ENCODE measurements at regions not wholly inside any gene's neighbourhood (a gene's known extent, or its start where the extent isn't known, plus 50 kb on each side); places are given as distances from the start of the nearest gene placed in this dataset.

- ChIA-PET CTCF (no interaction called here), POLR2A (ENCODE audit: unreplicated experiment) (no interaction called here)
- H3K9me3 ChIP-seq (ENCODE audit: insufficient read depth, low read depth) = no peaks in the 10 kb centered on the region
- H3K4me1 ChIP-seq (replicated peaks; ENCODE audit: insufficient read depth) = no peaks in the 10 kb centered on the region
- intact Hi-C loops (cut with micrococcal nuclease; ENCODE audit: unreplicated experiment) = no loop called here
- H3K4me3 ChIP-seq = no peak overlapping the region
- BruUV-seq (replicated peaks) = no TSS peak
- no peak overlapping the region for H2AFZ ChIP-seq
- no peak overlapping the region for H3K27ac ChIP-seq
- H3K79me2 ChIP-seq (ENCODE audit: low read depth) = no peaks in the 10 kb centered on the region
- TF ChIP-seq CTCF (conservative IDR thresholded peaks at IDR 0.05) = no peak
- no peak for TF ChIP-seq EZH2 (IDR thresholded peaks at IDR 0.05; ENCODE audit: low read depth)
- no peaks in the 10 kb centered on the region for H3F3A ChIP-seq (ENCODE audit: insufficient read depth, low read depth)
- no peaks in the 10 kb centered on the region for H3K27me3 ChIP-seq (ENCODE audit: insufficient read depth, low read depth)
- no peaks in the 10 kb centered on the region for H3K36me3 ChIP-seq (ENCODE audit: low read depth)
- no peak overlapping the region for H3K4me2 ChIP-seq
- no peaks in the 10 kb centered on the region for H4K20me1 ChIP-seq (ENCODE audit: insufficient read depth)
- no peaks in the 10 kb centered on the region for H3K9me2 ChIP-seq (ENCODE audit: insufficient read depth)
- DNase-seq = no peak
Measured at GRCh38 chr12:126248871-126249403, 1183.7 kb downstream of the AACS start.

DNA sequence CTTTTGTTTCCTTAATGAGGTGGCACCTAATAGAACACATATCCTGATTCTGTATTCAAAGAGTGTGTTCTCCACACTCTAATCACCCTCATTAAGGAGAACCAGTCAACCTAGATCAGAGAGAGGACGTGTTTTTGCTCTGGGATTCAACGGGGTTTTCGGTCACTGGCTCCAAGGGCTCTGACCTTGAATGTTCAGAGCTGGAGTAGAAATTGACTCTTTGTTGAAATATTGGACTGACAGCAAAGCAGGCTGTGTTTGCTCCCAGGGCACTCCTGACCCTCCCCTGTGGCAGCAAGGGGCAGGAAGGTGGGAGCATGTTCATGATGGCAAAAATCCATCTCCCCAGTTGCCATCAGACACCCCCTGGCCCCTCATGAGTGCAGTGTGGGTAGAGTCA is 1193.0 kb downstream of the AACS start:
- Histone ChIP-seq H2AFZ (no peak overlapping the region), H3K36me3 (ENCODE audit: low read depth) (no peaks in the 10 kb centered on the region), H3K4me3 (no peak overlapping the region), H3K27ac (no peak overlapping the region), H4K20me1 (ENCODE audit: insufficient read depth) (no peaks in the 10 kb centered on the region), H3F3A (ENCODE audit: insufficient read depth, low read depth) (no peaks in the 10 kb centered on the region), H3K4me1 (replicated peaks; ENCODE audit: insufficient read depth) (no peaks in the 10 kb centered on the region), H3K9me3 (ENCODE audit: insufficient read depth, low read depth) (no peaks in the 10 kb centered on the region), H3K27me3 (ENCODE audit: insufficient read depth, low read depth) (no peaks in the 10 kb centered on the region), H3K9me2 (ENCODE audit: insufficient read depth) (no peaks in the 10 kb centered on the region), H3K79me2 (ENCODE audit: low read depth) (no peaks in the 10 kb centered on the region), H3K4me2 (no peak overlapping the region)
- TF ChIP-seq EZH2 (IDR thresholded peaks at IDR 0.05; ENCODE audit: low read depth) (no peak), CTCF (conservative IDR thresholded peaks at IDR 0.05) (no peak)
- ChIA-PET CTCF (no interaction called here), POLR2A (ENCODE audit: unreplicated experiment) (no interaction called here)
- intact Hi-C loops (cut with micrococcal nuclease; ENCODE audit: unreplicated experiment) = no loop called here
- DNase-seq = no peak
- no TSS peak for BruUV-seq (replicated peaks)

GRCh38 chr12:126262829-126263228 is 1197.6 kb downstream of the AACS start:
- DNase-seq = no peak
- H3K27me3 ChIP-seq (ENCODE audit: insufficient read depth, low read depth) = no peaks in the 10 kb centered on the region
- H3K79me2 ChIP-seq (ENCODE audit: low read depth) = no peaks in the 10 kb centered on the region
- H4K20me1 ChIP-seq (ENCODE audit: insufficient read depth) = no peaks in the 10 kb centered on the region
- H3K4me2 ChIP-seq = no peak overlapping the region
- no peaks in the 10 kb centered on the region for H3K9me3 ChIP-seq (ENCODE audit: insufficient read depth, low read depth)
- H3F3A ChIP-seq (ENCODE audit: insufficient read depth, low read depth) = no peaks in the 10 kb centered on the region
- no peaks in the 10 kb centered on the region for H3K4me1 ChIP-seq (replicated peaks; ENCODE audit: insufficient read depth)
- intact Hi-C loops (cut with micrococcal nuclease; ENCODE audit: unreplicated experiment) = no loop called here
- H3K9me2 ChIP-seq (ENCODE audit: insufficient read depth) = no peaks in the 10 kb centered on the region
- no TSS peak for BruUV-seq (replicated peaks)
- no peak overlapping the region for H3K27ac ChIP-seq
- no peak overlapping the region for H2AFZ ChIP-seq
- TF ChIP-seq CTCF (conservative IDR thresholded peaks at IDR 0.05) = no peak
- no peak for TF ChIP-seq EZH2 (IDR thresholded peaks at IDR 0.05; ENCODE audit: low read depth)
- POLR2A ChIA-PET (ENCODE audit: unreplicated experiment) = no interaction called here
- no peak overlapping the region for H3K4me3 ChIP-seq
- CTCF ChIA-PET = no interaction called here
- H3K36me3 ChIP-seq (ENCODE audit: low read depth) = no peaks in the 10 kb centered on the region
